Glomerular visceral epithelial cell (primary cell): ENCODE measurements at regions not wholly inside any gene's neighbourhood (a gene's known extent, or its start where the extent isn't known, plus 50 kb on each side); places are given as distances from the start of the nearest gene placed in this dataset.
"Not testable (repeated sequence)": the region's sequence is repeated elsewhere in the genome, so short reads cannot be mapped to it uniquely, and the experiment has no call there.

ENCODE experiments used
- DNase-seq: peaks from one replicate; pipeline ENCODE4 v3.0.0-alpha.2; 2016; ENCODE audit errors: extremely low spot score

GRCh38 chr7:69377191-69377590 is 221.1 kb upstream of the AUTS2 start:
- DNase-seq: no peak

- no peak for DNase-seq
Observed at GRCh38 chr7:69388452-69389137, 209.7 kb upstream of the AUTS2 start.

DNA sequence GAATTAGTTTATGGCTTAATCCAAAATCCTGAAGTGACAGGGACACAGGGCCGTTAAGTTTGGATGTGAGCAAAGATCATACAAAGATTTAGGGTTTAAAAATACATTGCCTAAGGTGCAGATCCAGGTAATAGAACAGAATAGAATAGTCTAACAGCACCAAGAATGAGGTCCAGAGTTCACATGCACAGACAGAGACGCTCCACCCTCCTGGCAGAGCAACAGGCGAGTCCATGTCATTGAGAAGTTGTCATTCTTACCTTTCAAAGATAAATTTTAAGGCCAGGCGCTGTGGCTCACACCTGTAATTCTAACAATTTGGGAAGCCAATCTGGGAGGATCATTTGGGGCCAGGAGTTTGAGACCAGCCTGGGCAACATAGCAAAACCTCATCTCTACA is 209.1 kb upstream of the AUTS2 start:
- DNase-seq: no peak

- not testable (repeated sequence) for DNase-seq
Observed at GRCh38 chr7:69393912-69394311, 204.4 kb upstream of the AUTS2 start.

- DNase-seq: no peak
Observed at GRCh38 chr7:69395061-69395714, 203.1 kb upstream of the AUTS2 start.

GRCh38 chr7:69398986-69399385 is 199.3 kb upstream of the AUTS2 start:
- DNase-seq: no peak

GRCh38 chr7:69399401-69399800 is 198.9 kb upstream of the AUTS2 start:
- no peak for DNase-seq

- DNase-seq: no peak
Observed at GRCh38 chr7:69402696-69403095, 195.6 kb upstream of the AUTS2 start.

GRCh38 chr7:69403169-69403568 is 195.1 kb upstream of the AUTS2 start:
- DNase-seq: no peak

- DNase-seq: no peak
Observed at GRCh38 chr7:69411018-69411417, 187.3 kb upstream of the AUTS2 start.

GRCh38 chr7:69411466-69411865 is 186.8 kb upstream of the AUTS2 start:
- DNase-seq: no peak

- DNase-seq: no peak
Observed at GRCh38 chr7:69412331-69413146, 185.7 kb upstream of the AUTS2 start.

- DNase-seq: no peak
Observed at GRCh38 chr7:69414555-69414954, 183.7 kb upstream of the AUTS2 start.

DNA sequence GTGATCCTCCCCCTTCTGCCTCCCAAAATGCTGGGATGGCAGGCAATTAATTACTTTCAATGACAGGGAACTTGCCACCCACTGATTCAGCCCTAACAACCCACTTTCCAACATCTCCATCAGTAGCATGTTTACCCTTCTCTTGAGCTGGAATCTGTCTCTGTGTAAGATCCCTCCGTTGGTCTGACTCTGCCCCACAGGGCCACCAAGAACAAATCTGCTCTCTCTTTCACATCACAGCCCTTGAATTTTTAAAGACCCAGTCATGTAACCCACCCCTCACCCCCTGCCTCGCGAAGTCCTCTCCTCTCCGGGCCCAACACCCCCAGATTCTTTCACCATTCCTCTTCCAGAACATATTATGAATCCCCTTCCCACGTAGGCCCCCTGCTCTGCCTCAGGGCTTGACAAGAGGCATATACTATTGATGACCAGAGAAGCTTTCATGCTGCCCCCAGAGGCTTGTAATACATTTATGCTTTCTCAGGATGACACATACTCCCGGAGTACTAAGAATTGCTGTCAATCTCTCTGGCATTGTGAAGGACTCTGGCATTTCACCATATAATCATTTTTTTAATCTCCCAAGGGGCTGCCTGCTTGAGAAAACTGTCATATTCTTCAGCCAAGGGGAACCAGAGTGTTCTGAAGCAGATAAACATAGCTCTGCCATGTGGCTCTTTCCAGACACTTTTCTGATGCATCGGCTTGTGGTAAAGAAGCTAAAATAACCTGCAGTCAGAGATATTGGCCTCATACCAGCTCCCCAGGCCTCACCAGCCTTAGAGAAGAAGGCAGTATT is 179.2 kb upstream of the AUTS2 start:
- no peak for DNase-seq

DNA sequence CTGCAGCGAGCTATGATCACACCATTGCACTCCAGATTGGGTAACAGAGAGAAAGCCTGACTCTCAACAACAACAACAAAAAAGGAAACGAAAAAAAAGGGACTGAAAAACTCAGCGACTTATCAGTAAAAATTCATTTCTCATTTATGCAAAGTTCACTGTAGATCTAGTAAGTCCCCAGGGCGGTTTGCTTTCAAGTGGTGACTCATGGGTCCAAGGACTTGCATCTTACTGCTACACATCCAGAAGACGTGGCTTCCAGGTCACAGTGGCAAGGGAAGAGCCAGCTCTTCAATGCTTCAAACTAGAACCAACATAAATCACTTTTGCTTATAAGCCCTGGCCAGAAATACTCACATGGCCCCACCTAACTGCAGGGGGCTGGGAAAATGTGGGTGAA is 178.3 kb upstream of the AUTS2 start:
- no peak for DNase-seq

DNA sequence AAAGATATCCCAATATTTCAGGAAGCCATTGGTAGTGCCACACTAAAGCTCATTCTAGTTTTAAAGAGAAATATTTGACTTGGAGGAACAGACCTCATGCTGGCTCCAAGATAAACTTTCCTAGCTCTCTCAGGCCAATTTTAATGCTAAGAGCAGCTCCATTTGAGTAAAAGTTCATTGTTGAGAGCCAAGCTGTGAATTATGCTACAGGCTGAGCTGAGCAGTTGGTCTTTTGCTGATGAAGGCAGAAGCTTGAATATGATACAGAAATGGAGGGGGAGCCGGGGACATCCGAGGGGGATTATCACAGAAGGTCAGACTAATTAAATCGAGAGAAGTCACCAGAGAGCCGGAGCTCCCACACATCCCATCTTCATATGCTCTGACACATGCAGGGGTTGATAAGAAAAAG is 175.7 kb upstream of the AUTS2 start:
- DNase-seq: no peak

DNA sequence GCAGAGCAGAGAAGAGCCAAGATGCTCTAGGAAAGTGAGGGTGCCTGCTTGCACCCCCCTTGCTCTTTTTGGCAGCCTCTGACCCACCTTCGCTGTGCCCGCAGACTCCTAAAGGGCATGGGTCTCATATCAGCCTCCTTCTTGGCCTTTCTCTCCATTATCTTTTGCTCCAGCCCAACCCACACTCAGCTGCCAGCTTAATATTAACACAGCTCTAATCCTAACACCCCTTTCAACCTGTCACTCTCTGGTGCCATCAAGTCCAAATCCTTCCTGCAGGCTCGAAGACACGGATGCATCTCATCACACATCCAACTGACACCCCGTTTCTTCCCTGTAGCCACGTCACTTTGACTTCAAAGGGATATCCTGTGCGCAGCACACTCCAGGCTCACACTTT is 171.6 kb upstream of the AUTS2 start:
- DNase-seq: no peak

DNA sequence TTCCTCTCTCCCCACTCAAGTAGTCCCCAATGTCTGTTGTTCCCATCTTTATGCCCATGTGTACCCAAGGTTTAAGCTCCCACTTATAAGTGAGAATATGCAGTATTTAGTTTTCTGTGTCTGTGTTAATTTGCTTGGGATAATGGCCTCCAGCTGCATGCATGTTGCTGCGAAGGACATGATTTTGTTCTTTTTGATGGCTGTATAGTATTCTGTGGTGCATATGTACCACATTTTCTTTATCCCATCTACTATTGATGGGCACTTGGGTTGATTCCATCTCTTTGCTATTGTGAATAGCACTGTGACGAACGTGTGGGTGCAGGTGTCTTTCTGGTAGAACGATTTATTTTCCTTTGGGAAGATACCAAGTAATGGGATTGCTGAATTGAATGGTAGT is 170.2 kb upstream of the AUTS2 start:
- DNase-seq: no peak

DNA sequence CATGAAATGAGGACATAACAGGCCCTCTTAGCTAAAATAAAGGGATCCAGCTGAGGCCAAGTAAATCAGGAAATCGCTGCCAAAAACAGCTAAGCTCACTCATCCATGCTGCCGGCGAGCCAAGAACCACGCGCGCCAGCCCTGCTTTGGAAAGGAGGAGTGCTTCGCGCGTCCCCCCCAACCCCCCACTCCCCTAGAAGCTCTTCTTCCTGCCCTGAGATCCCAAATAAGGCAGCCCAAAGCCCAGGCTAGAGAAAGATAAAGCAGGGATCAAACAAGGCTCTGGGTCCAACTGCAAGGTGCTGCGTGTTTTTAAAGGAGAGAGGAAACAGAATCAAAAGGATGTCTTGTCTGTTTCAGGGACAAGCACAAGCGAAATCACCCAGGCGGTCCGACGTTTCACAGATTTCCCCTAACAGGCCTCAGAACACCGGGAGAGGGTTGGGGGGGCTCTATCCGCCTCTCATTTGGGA is 168.3 kb upstream of the AUTS2 start:
- DNase-seq: no peak

DNA sequence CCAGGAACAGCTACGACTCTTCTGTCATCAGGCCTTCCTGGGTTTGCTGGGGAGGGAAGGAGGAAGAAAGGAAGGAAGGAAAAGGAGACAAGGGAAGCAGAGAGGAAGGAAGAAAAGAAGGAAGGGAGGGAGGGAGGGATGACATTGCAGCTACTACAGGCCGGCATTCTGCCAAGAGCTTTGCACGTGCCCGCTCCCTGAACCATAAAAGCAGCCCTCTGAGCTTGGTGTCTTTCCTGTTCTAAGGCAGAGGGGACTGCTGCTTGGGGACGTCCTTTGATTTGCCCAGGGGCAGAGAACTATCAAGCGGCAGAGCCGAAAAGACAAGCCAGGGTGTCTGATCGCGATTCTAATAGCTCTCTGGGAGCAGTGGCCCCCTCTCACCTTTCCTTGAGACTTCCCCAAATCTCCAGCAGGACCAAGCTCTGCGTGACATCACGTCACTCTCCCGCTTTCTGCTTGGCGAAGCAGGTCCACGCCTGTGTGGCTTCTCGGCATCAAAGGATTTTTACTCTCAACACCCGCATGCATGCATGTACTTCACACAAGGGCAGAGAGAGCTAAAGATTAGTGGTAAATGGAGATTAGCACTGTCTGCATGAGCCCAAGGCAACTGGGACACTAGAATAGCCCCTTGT is 167.8 kb upstream of the AUTS2 start:
- DNase-seq: no peak

- DNase-seq: no peak
Observed at GRCh38 chr7:69431626-69432025, 166.6 kb upstream of the AUTS2 start.
